Peyer's patch (tissue), 4 donors: ENCODE measurements at regions not wholly inside any gene's neighbourhood (a gene's known extent, or its start where the extent isn't known, plus 50 kb on each side); places are given as distances from the start of the nearest gene placed in this dataset.
"Not testable (repeated sequence)": the region's sequence is repeated elsewhere in the genome, so short reads cannot be mapped to it uniquely, and the experiment has no call there.

Experiments used
- DNase-seq, 3 donors: peaks; one replicate each; pipeline ENCODE4 v3.0.0-alpha.2; 2017 to 2019
- H3K27ac ChIP-seq, 4 donors: fragments of 200-600 bp; sonication (generic); one replicate each; pipeline ENCODE4 v1.5.1; 2016 to 2019
- H3K27me3 ChIP-seq, 2 donors: fragments of 200-600 bp; sonication (generic); one replicate each; pipeline ENCODE4 v1.5.1; 2019
- H3K36me3 ChIP-seq, 3 donors: fragments of 200-600 bp; sonication (generic); one replicate each; pipeline ENCODE4 v1.5.1; 2016 to 2019
- H3K4me1 ChIP-seq, 4 donors: fragments of 200-600 bp; sonication (generic); one replicate each; pipeline ENCODE4 v1.5.1; 2016 to 2019
- H3K4me3 ChIP-seq, 4 donors: fragments of 200-600 bp; sonication (generic); 1 replicate in 3 of 4; 2 replicates in 1 of 4; pipeline ENCODE4 v1.5.1; 2016 to 2019; ENCODE audit warnings: mild to moderate bottlenecking in 1 of 4
- H3K9me3 ChIP-seq, 4 donors: fragments of 200-600 bp; sonication (generic); one replicate each; pipeline ENCODE4 v1.5.1; 2016 to 2019; ENCODE audit warnings: mild to moderate bottlenecking in 1 of 4
- POLR2A ChIP-seq, 2 donors: fragments of 450-650 bp; IDR thresholded peaks; one replicate each; pipeline ENCODE4 v1.5.1; 2017; ENCODE audit warnings: antibody characterized with exemption in 2 of 2, mild to moderate bottlenecking in 2 of 2, moderate library complexity in 2 of 2
- TF ChIP-seq, protein P1 (sequence below), 6 experiments: fragments of 450-650 bp in 4 of 6; fragments of 200-600 bp in 2 of 6; sonication (generic) in 1 of 6; IDR thresholded peaks; one replicate each; pipeline ENCODE4 v1.5.1; 2017 to 2019; ENCODE audit warnings: antibody characterized with exemption in 6 of 6, mild to moderate bottlenecking in 3 of 6, moderate library complexity in 1 of 6

DNA sequence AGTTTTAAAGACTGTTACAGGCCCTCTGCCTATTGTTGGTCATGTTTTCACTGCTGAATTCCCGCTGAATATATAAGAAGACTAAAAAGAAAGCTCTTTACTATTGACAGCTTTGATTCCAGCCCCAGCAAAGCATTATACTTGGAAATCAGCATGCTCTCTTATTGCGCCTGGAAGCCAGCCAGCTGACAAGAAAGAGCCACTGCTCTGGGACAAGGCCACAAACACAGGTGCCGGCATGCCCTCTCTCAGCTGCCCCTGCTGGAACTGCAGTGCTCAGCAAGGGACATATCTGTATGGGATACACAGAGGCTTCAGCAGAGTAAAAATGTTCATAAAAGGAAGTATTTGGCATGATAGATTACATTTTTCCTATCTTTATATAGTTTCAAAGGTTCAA, 523.9 kb downstream of the ADRA2A start:
- H3K27ac ChIP-seq = no peak overlapping the region
- no peak overlapping the region for H3K4me3 ChIP-seq
- H3K9me3 ChIP-seq = no peaks in the 10 kb centered on the region
- peak in 1 of 3 donors; percentile 46 for DNase-seq
- H3K27me3 ChIP-seq = no peaks in the 10 kb centered on the region
- H3K36me3 ChIP-seq = no peaks in the 10 kb centered on the region
- TF ChIP-seq, protein P1, sequence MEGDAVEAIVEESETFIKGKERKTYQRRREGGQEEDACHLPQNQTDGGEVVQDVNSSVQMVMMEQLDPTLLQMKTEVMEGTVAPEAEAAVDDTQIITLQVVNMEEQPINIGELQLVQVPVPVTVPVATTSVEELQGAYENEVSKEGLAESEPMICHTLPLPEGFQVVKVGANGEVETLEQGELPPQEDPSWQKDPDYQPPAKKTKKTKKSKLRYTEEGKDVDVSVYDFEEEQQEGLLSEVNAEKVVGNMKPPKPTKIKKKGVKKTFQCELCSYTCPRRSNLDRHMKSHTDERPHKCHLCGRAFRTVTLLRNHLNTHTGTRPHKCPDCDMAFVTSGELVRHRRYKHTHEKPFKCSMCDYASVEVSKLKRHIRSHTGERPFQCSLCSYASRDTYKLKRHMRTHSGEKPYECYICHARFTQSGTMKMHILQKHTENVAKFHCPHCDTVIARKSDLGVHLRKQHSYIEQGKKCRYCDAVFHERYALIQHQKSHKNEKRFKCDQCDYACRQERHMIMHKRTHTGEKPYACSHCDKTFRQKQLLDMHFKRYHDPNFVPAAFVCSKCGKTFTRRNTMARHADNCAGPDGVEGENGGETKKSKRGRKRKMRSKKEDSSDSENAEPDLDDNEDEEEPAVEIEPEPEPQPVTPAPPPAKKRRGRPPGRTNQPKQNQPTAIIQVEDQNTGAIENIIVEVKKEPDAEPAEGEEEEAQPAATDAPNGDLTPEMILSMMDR (IDR thresholded peaks at IDR 0.05) = no peak
- no peak for TF ChIP-seq POLR2A (IDR thresholded peaks at IDR 0.05)
- H3K4me1 ChIP-seq = no peaks in the 10 kb centered on the region

DNA sequence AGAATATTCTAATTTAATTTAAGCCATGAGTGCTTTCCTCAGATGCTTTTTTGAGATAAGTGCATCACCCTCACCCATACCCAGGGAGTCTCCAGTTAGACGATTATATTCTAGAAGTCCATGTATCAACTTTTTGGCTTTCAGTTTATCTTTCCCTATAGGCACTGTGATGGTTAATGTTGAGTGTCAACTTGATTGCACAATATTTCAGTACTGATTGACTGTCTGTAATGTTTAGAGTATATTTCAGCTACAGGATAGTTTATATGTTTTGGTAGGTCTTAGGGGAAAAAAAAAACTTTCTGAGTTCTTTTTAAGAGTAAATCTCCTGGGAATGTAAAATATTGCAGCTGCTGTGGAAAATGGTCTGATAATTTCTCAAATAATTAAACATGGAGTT, 535.4 kb downstream of the ADRA2A start:
- DNase-seq = no peak
- TF ChIP-seq POLR2A (IDR thresholded peaks at IDR 0.05) = no peak
- TF ChIP-seq, protein P1 (IDR thresholded peaks at IDR 0.05) = no peak
- Histone ChIP-seq H3K27ac (no peak overlapping the region), H3K4me1 (no peaks in the 10 kb centered on the region), H3K36me3 (no peaks in the 10 kb centered on the region), H3K9me3 (no peaks in the 10 kb centered on the region), H3K27me3 (no peaks in the 10 kb centered on the region), H3K4me3 (no peak overlapping the region)

DNA sequence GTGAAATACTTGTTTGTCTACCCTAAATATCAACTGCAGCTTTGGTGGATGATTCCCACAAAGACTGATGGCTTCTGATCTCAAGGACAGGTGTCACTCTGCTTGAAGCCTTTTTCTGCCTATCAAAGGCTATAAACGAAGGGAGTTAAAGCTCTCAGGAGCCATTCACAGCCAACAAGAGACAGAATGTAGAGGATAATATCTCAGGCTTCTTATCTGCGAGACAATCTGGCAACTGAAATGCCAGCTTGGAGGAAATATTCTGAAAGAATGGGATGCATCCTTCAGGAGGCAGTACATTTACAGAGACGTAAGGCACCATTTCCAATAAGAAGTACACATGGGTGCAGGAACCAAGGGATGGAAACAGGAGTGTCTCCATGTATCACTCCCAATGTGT, 549.4 kb downstream of the GPAM start:
- TF ChIP-seq, protein P1 (IDR thresholded peaks at IDR 0.05) = no peak
- TF ChIP-seq POLR2A (IDR thresholded peaks at IDR 0.05) = no peak

DNA sequence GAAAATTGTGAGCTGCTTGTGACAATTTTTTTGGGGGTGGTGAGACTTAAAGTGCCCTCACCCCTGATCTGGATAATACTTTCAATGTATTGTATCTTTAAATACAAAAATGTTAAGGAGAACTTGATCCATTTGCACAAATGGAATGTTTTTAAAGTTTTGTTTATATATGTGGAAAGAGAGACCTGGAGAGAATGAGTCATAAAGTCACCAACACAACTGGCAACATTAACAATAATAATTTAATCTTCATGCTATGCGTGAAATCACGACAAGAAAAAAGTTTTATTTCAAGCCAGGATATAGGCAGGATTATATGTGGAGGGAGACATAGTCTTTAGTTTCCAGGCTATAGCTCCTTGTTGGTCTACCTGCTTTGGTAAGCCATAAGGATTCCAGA, 537.5 kb downstream of the GPAM start:
- Histone ChIP-seq H3K36me3 (no peaks in the 10 kb centered on the region), H3K27me3 (no peaks in the 10 kb centered on the region), H3K27ac (no peak overlapping the region), H3K9me3 (peaks cover 0 to 17% (median 3%) of the 10 kb centered on the region in 4 donors), H3K4me3 (no peak overlapping the region), H3K4me1 (no peaks in the 10 kb centered on the region)
- TF ChIP-seq POLR2A (IDR thresholded peaks at IDR 0.05) = no peak
- TF ChIP-seq, protein P1 (IDR thresholded peaks at IDR 0.05) = no peak
- no peak for DNase-seq

More for the DNA sequence above, 549.4 kb downstream of the GPAM start:
- Histone ChIP-seq H3K36me3 (no peaks in the 10 kb centered on the region), H3K27ac (no peak overlapping the region), H3K9me3 (no peaks in the 10 kb centered on the region), H3K27me3 (no peaks in the 10 kb centered on the region), H3K4me3 (no peak overlapping the region), H3K4me1 (no peaks in the 10 kb centered on the region)
- DNase-seq = no peak

DNA sequence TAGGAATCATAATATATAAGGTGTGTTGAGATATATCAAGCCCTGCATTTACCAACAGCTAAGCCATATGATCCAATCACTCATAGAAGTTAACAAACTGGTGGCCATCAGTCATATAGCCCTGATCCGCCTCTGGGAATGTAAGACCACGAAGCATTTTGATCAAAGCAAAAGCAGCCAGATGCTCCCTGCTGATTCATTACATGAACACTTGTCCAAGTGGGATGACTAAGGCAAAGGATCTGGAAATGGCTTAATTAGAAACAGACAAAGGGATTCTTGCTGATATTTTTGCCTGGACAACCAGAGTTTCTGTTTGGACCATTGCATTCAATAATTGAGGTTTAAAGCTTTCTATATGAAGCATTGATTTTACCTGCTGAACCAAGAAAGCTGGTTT, 535.5 kb downstream of the GPAM start:
- no peaks in the 10 kb centered on the region for H3K36me3 ChIP-seq
- H3K27me3 ChIP-seq = no peaks in the 10 kb centered on the region
- TF ChIP-seq POLR2A (IDR thresholded peaks at IDR 0.05) = no peak
- TF ChIP-seq, protein P1 (IDR thresholded peaks at IDR 0.05) = no peak
- H3K4me1 ChIP-seq = no peaks in the 10 kb centered on the region
- H3K27ac ChIP-seq = no peak overlapping the region
- peaks cover 0 to 17% (median 3%) of the 10 kb centered on the region in 4 donors for H3K9me3 ChIP-seq
- no peak overlapping the region for H3K4me3 ChIP-seq
- no peak for DNase-seq

DNA sequence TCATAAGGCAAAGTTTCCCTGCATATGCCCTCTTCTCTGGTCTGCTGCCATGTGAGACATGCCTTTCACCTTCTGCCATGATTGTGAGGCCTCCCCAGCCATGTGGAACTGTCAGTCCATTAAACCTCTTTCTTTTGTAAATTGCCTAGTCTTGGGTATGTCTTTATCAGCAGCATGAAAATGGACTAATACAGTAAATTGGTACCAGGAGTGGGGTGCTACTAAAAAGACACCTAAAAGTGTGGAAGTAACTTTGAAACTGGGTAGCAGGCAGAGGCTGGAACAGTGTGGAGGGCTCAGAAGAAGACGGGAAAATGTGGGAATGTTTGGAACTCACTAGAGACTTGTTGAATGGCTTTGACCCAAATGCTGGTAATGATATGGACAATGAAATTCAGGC, 534.5 kb downstream of the GPAM start:
- H3K4me1 ChIP-seq, H3K36me3 ChIP-seq, DNase-seq, H3K27me3 ChIP-seq, H3K4me3 ChIP-seq, H3K27ac ChIP-seq: not testable (repeated sequence)
- H3K9me3 ChIP-seq = peaks cover 0 to 17% (median 3%) of the 10 kb centered on the region in 4 donors
